CD4-positive, alpha-beta T cell treated with Interleukin-15 for 4 hours (primary cell): ENCODE measurements at regions not wholly inside any gene's neighbourhood (a gene's known extent, or its start where the extent isn't known, plus 50 kb on each side); places are given as distances from the start of the nearest gene placed in this dataset.

Source experiments
- DNase-seq: peaks from one replicate; pipeline ENCODE4 v3.0.0-alpha.2; 2020; ENCODE audit warnings: low spot score

DNA sequence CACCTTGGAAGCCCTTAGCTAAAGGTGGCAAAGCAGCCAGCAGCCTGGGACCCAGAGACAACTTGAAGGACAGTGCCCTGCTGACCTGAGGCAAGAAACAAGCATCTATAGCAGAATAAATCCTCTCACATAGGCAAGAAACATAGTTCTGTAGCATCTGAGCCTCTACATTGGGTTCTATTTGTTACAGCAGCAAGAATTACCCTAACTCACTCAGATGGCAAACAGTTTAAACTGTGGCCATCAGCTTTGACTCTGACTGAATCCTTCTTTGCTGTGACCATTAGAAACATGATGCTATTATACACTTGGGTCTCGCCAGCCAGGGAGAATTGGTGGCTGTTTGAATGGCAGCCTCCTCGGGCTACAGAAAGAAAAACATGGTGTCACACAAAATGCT is 53.1 kb upstream of the CCL1 start:
- DNase-seq, result no peak

DNA sequence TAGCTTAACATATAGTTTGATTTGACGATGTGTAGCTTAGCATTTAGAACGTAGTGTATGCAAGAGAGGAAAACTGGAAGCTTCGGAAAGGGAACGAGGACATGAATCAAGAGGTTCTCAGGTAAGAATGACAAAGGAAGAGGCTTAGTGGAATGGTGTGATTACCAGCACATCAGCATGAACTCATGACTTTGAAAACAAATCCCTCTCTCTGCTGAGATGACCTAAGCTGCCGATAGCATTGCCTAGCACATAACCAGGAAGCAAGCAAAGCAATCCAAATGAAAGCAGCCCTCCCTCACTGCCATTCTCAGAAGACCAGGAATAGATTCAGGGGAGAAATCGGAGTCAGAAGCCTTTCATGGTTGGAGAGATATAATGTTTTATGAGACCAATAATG is 51.3 kb upstream of the CCL1 start:
- no peak for DNase-seq

DNA sequence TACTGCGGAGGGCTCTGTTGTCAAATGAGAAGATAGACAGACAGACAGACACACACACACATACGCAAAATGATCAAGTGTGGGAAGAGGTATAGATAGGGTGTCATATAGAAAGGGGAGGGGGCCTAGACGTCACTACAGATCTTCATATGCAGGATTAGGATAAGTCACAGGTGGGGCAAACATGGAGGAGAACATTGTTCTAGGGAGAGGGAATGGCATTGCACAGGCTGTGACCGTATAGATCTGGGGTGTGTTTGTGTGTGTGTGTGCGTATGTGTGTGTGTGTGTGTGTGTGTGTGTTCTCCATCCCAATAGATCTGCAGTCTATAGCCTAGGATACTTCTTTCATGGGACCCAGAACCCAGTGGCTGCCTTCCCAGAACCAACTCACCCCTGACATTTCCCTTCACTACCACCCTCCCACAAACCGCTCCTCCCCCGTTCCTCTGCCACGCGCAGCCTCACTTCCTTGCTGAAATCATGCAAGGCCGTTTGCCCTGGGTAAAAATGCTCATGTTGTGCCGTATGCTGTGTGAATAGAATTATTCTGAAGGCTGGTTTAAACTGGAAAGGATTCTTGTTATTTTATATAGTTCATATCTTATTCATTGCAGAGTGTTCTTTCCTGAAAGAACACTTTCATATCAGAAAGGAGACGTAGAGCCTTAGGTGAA is 50.5 kb upstream of the CCL1 start:
- no peak for DNase-seq

DNA sequence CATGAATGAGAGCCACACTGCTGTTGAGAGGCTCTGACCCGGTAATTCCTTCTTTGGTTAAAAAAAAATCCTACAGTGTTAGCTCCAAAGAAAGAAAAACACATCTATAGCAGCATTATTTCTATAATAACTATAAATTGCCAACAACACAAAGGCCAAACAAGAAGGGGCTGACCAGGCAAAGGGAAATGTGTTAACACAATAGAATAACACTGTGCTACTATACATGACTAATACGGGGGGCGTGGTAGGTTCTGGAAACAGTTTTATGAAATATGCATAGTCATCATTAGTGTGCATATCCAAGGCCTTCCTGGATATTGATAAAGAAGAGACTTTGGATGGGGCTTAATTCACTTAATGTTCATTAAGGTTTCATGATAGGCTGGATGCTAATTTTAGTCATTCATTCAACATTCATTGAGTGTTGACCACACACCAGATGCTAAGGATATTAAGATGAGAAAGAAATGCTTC is 50.0 kb upstream of the CCL1 start:
- no peak for DNase-seq
